Mucosa of stomach (tissue), 1 donor: ENCODE measurements at regions not wholly inside any gene's neighbourhood (a gene's known extent, or its start where the extent isn't known, plus 50 kb on each side); places are given as distances from the start of the nearest gene placed in this dataset.

ENCODE experiments used
- H3K27me3 ChIP-seq: one replicate; pipeline ENCODE4 v1.7.0; 2013; ENCODE audit warnings: mild to moderate bottlenecking, low read length; ENCODE audit not compliant: control insufficient read depth, insufficient read depth
- H3K36me3 ChIP-seq: one replicate; pipeline ENCODE4 v1.7.0; 2013; ENCODE audit warnings: low read length; ENCODE audit not compliant: control insufficient read depth, insufficient read depth
- H3K4me1 ChIP-seq: one replicate; pipeline ENCODE4 v1.7.0; 2013; ENCODE audit warnings: mild to moderate bottlenecking, low read length; ENCODE audit not compliant: control insufficient read depth, insufficient read depth
- H3K4me3 ChIP-seq: one replicate; pipeline ENCODE4 v1.7.0; 2013; ENCODE audit warnings: low read length
- H3K9ac ChIP-seq: one replicate; pipeline ENCODE4 v1.7.0; 2013; ENCODE audit warnings: mild to moderate bottlenecking, low read length, moderate library complexity
- H3K9me3 ChIP-seq: one replicate; pipeline ENCODE4 v1.7.0; 2013; ENCODE audit warnings: mild to moderate bottlenecking, low read length, moderate library complexity; ENCODE audit not compliant: control insufficient read depth
- donor health status: Pancreatic carcinoma.

- no peaks in the 10 kb centered on the region for H3K27me3 ChIP-seq
- H3K9me3 ChIP-seq: no peaks in the 10 kb centered on the region
- no peaks in the 10 kb centered on the region for H3K36me3 ChIP-seq
- no peak overlapping the region for H3K4me3 ChIP-seq
- no peaks in the 10 kb centered on the region for H3K4me1 ChIP-seq
- no peak overlapping the region for H3K9ac ChIP-seq
Measured at GRCh38 chr1:244106837-244107493, 55.9 kb downstream of the ZBTB18 start.

DNA sequence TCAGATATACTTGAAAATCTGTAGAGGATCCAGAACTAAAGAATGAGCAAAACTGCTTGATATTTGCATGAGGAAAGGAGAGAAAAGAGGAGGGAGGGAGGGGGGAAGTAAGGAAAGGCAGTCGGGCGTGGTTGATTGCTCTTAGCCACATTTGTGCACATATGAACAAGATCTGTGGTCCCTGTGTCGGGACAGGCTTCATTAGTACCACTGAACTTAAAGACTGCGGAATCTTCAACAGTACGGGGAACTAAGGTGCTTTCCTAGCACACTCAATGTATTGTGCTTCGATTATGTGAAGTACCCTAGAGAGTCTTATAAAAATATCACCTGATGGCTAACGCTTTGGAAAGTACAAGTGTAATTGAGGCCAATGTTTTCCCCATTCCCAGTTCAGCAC lies 59.9 kb downstream of the ZBTB18 start:
- H3K4me3 ChIP-seq: no peak overlapping the region
- no peaks in the 10 kb centered on the region for H3K4me1 ChIP-seq
- no peaks in the 10 kb centered on the region for H3K27me3 ChIP-seq
- no peaks in the 10 kb centered on the region for H3K36me3 ChIP-seq
- H3K9ac ChIP-seq: no peak overlapping the region
- H3K9me3 ChIP-seq: no peaks in the 10 kb centered on the region

DNA sequence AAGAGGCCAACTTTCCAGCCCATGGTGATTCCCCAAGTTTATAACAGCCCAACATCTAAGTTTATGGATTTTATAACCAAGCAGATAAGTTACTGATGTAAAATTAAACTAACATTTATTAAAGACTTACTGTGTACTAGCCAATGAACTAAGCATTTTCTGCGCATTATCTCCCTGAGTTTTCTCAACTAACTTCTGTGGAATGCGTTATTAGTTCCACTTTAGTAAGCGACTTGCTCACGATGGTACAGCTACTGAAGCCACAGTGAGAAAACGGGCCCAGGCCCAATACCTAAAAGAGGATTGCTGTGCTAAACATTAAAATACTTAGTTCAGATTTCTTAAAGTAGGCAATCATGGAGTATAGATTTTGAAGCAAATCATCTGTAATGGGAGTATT lies 61.0 kb downstream of the ZBTB18 start:
- Histone ChIP-seq H3K4me1 (no peaks in the 10 kb centered on the region), H3K9ac (no peak overlapping the region), H3K27me3 (no peaks in the 10 kb centered on the region), H3K9me3 (no peaks in the 10 kb centered on the region), H3K4me3 (no peak overlapping the region), H3K36me3 (no peaks in the 10 kb centered on the region)

- no peaks in the 10 kb centered on the region for H3K36me3 ChIP-seq
- H3K4me3 ChIP-seq: no peak overlapping the region
- H3K9me3 ChIP-seq: no peaks in the 10 kb centered on the region
- no peaks in the 10 kb centered on the region for H3K27me3 ChIP-seq
- H3K9ac ChIP-seq: no peak overlapping the region
- H3K4me1 ChIP-seq: no peaks in the 10 kb centered on the region
Measured at GRCh38 chr1:244112636-244113035, 61.6 kb downstream of the ZBTB18 start.

- Histone ChIP-seq H3K9ac (no peak overlapping the region), H3K36me3 (no peaks in the 10 kb centered on the region), H3K9me3 (no peaks in the 10 kb centered on the region), H3K27me3 (peaks cover 3% of the 10 kb centered on the region), H3K4me1 (no peaks in the 10 kb centered on the region), H3K4me3 (no peak overlapping the region)
Measured at GRCh38 chr1:244113532-244114320, 62.6 kb downstream of the ZBTB18 start.

- no peak overlapping the region for H3K9ac ChIP-seq
- H3K36me3 ChIP-seq: no peaks in the 10 kb centered on the region
- no peak overlapping the region for H3K4me3 ChIP-seq
- no peaks in the 10 kb centered on the region for H3K4me1 ChIP-seq
- no peaks in the 10 kb centered on the region for H3K9me3 ChIP-seq
- H3K27me3 ChIP-seq: peaks cover 9% of the 10 kb centered on the region
Measured at GRCh38 chr1:244114892-244115291, 63.8 kb downstream of the ZBTB18 start.

DNA sequence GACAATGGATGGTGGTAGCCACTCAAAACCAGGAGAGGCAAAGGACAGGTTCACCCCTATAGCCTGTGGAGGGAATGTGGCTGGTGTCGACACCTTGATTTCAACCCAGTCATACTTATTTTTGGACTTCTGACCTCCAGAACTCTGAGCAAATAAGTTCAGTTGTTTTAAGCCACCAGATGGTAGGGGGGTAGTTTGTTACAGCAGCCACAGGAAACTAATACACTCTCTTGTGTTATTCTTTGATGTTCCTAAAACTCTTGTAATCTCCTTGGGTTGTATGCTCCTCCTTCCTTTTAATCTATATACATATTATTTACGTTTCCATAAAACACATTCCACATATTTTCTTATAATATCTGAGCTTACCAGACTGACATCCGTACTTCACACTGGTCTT lies 65.9 kb downstream of the ZBTB18 start:
- H3K36me3 ChIP-seq: no peaks in the 10 kb centered on the region
- H3K4me3 ChIP-seq: no peak overlapping the region
- H3K4me1 ChIP-seq: no peaks in the 10 kb centered on the region
- H3K9ac ChIP-seq: no peak overlapping the region
- no peaks in the 10 kb centered on the region for H3K9me3 ChIP-seq
- H3K27me3 ChIP-seq: peaks cover 9% of the 10 kb centered on the region

DNA sequence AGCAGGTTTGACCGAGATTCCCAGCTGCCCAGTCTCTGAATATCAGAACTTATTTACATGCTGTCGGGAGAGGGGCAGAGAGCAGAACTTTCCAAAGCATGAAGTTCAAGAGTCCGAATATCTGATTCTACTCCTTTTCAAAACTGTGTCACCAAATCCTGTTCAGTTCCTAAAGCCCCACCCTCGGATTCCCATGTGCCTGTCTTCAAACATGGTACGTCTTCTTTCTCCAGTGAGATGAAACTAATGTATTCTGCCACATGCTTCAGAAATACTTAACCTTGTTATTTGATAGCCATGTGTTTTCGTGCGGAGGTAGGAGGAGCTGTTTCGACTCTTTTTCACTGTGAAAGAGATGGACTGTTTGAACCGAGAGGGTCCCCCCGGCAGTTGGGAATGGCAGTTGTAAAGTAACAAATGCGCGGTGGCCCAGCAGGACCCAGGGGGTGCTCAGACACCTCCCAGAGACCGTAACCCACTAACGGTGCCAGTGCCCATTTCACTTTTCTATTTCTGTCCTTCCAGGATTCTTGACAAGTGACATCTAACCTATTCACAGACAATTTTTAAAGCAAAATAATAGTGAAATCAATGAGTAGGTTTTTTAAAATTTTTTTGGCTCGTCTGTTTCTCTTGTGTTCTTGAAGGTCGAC lies 67.2 kb downstream of the ZBTB18 start:
- Histone ChIP-seq H3K36me3 (no peaks in the 10 kb centered on the region), H3K4me3 (no peak overlapping the region), H3K9ac (no peak overlapping the region), H3K27me3 (peaks cover 9% of the 10 kb centered on the region), H3K9me3 (no peaks in the 10 kb centered on the region), H3K4me1 (no peaks in the 10 kb centered on the region)

GRCh38 chr1:244128591-244129383 lies 77.7 kb downstream of the ZBTB18 start:
- H3K27me3 ChIP-seq: no peaks in the 10 kb centered on the region
- H3K36me3 ChIP-seq: no peaks in the 10 kb centered on the region
- no peak overlapping the region for H3K9ac ChIP-seq
- H3K9me3 ChIP-seq: no peaks in the 10 kb centered on the region
- H3K4me1 ChIP-seq: no peaks in the 10 kb centered on the region
- no peak overlapping the region for H3K4me3 ChIP-seq

GRCh38 chr1:244137276-244137675 lies 86.2 kb downstream of the ZBTB18 start:
- Histone ChIP-seq H3K4me1 (no peaks in the 10 kb centered on the region), H3K27me3 (no peaks in the 10 kb centered on the region), H3K4me3 (no peak overlapping the region), H3K9ac (no peak overlapping the region), H3K9me3 (no peaks in the 10 kb centered on the region), H3K36me3 (no peaks in the 10 kb centered on the region)

DNA sequence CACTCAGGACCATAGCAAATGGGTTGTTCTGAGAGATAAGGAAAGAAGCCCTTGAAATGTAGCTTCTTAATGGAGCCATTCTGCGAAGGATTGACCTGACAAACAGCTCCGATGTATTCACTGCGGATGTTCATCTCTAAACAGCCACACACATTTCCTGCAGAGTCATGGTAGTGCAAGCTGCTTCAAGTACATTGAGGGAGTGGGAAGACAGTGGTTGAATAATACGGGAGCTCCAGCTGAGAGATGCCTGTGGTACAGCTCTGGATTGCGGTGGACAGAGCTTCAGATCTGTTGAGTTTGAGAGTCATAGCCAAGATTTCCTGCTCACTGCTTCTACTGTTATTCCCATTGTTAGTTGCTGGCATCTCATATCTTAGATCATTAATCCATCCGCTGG lies 86.6 kb downstream of the ZBTB18 start:
- Histone ChIP-seq H3K4me3 (no peak overlapping the region), H3K27me3 (no peaks in the 10 kb centered on the region), H3K9me3 (no peaks in the 10 kb centered on the region), H3K9ac (no peak overlapping the region), H3K36me3 (no peaks in the 10 kb centered on the region), H3K4me1 (no peaks in the 10 kb centered on the region)

GRCh38 chr1:244138399-244138798 lies 87.3 kb downstream of the ZBTB18 start:
- no peaks in the 10 kb centered on the region for H3K9me3 ChIP-seq
- H3K4me3 ChIP-seq: no peak overlapping the region
- no peaks in the 10 kb centered on the region for H3K36me3 ChIP-seq

More at GRCh38 chr1:244138399-244138798, 87.3 kb downstream of the ZBTB18 start:
- Histone ChIP-seq H3K27me3 (no peaks in the 10 kb centered on the region), H3K4me1 (no peaks in the 10 kb centered on the region), H3K9ac (no peak overlapping the region)
